ENCODE measurements at regions not wholly inside any gene's neighbourhood (a gene's known extent, or its start where the extent isn't known, plus 50 kb on each side); places are given as distances from the start of the nearest gene placed in this dataset.

GRCh38 chr13:51524829-51525566 is 59.3 kb upstream of the WDFY2 start:
- intact Hi-C loops (cut with DNase I; ENCODE audit: low total_unique reads) = no loop called here
- H3K36me3 ChIP-seq = no peaks in the 10 kb centered on the region
- in situ Hi-C loops (cut with MboI; ENCODE audit: low pct_ligation_motif_present in 1 of 4, low pct_unique_long_range_greater_than_20kb in 1 of 4, low sequenced_read_pairs in 3 of 4) = no loop called here
- no peak for DNase-seq
- no peaks in the 10 kb centered on the region for H3K27me3 ChIP-seq
- H3K4me1 ChIP-seq = peaks cover 0 to 3% (median 0%) of the 10 kb centered on the region in 4 donors
- WGBS, 2 donors (ENCODE audit: low coverage in 1 of 2) = 74 to 85% methylated on average over 5 of the region's 5 CpGs
- no peak overlapping the region for H3K27ac ChIP-seq
- TF ChIP-seq POLR2A (IDR thresholded peaks at IDR 0.05) (no peak), EP300 (IDR thresholded peaks at IDR 0.05; ENCODE audit: low read depth) (no peak), POLR2AphosphoS5 (IDR thresholded peaks at IDR 0.05) (no peak)
- TF ChIP-seq, protein P1, sequence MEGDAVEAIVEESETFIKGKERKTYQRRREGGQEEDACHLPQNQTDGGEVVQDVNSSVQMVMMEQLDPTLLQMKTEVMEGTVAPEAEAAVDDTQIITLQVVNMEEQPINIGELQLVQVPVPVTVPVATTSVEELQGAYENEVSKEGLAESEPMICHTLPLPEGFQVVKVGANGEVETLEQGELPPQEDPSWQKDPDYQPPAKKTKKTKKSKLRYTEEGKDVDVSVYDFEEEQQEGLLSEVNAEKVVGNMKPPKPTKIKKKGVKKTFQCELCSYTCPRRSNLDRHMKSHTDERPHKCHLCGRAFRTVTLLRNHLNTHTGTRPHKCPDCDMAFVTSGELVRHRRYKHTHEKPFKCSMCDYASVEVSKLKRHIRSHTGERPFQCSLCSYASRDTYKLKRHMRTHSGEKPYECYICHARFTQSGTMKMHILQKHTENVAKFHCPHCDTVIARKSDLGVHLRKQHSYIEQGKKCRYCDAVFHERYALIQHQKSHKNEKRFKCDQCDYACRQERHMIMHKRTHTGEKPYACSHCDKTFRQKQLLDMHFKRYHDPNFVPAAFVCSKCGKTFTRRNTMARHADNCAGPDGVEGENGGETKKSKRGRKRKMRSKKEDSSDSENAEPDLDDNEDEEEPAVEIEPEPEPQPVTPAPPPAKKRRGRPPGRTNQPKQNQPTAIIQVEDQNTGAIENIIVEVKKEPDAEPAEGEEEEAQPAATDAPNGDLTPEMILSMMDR (IDR thresholded peaks at IDR 0.05) = no peak
- no peak overlapping the region for H3K4me3 ChIP-seq
- H3K9me3 ChIP-seq = no peaks in the 10 kb centered on the region

DNA sequence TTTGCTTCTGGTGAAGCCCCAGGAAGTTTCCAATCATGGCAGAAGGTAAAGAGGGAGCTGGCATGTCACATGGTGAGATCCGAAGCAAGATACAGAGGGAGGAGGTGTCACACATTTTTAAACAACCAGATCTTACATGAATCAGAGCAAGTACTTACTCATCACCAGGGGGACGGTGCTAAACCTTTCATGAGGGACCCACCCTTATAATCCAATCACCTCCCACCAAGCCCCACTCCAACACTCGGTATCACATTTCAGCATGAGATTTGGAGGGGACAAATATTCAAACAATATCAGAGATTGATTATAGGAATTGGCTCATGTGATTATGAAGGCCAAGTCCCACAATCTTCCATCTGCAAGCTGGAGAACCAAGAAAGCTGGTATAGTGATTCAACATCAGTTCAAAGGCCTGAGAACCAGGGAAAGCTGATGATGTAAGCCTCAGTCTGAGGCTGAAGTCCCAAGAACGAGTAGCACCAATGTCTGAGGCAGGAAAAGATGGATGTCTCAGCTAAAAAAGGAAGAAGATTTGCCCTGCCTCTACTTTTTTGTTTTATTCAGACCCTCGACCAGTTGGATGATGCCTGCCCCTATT is 58.6 kb upstream of the WDFY2 start:
- Histone ChIP-seq H3K4me1 (peaks cover 0 to 3% (median 0%) of the 10 kb centered on the region in 4 donors), H3K27ac (no peak overlapping the region)
- TF ChIP-seq EP300 (IDR thresholded peaks at IDR 0.05; ENCODE audit: low read depth) = no peak
- TF ChIP-seq, protein P1 (IDR thresholded peaks at IDR 0.05) = no peak
- TF ChIP-seq POLR2AphosphoS5 (IDR thresholded peaks at IDR 0.05) = no peak
- no peak for TF ChIP-seq POLR2A (IDR thresholded peaks at IDR 0.05)

DNA sequence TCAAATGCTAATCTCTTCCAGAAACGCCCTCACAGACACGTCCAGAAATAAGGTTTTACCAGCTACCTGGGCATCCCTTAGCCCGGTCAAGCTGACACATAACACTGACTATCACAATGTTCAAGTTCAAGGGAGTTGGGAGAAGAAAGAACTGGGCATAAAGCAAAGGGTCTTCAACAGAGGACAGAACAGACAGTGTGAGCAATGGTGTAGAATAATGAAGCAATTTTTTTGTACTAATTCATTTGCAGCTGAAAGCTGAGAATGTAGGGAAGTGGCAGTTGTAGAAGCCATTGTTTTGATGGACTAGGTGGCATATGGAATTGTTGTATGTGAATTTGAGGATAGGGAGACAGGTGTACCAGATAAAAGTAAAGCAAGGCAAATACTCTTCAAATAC is 58.1 kb upstream of the WDFY2 start:
- Histone ChIP-seq H3K4me3 (no peak overlapping the region), H3K27me3 (no peaks in the 10 kb centered on the region), H3K9me3 (no peaks in the 10 kb centered on the region), H3K36me3 (no peaks in the 10 kb centered on the region), H3K4me1 (peaks cover 0 to 3% (median 0%) of the 10 kb centered on the region in 4 donors), H3K27ac (no peak overlapping the region)
- intact Hi-C loops (cut with DNase I; ENCODE audit: low total_unique reads) = no loop called here
- WGBS, 2 donors (ENCODE audit: low coverage in 1 of 2) = 86 to 93% methylated on average over 3 of the region's 3 CpGs
- DNase-seq = no peak
- TF ChIP-seq POLR2AphosphoS5 (IDR thresholded peaks at IDR 0.05) = no peak
- TF ChIP-seq EP300 (IDR thresholded peaks at IDR 0.05; ENCODE audit: low read depth) = no peak
- no peak for TF ChIP-seq POLR2A (IDR thresholded peaks at IDR 0.05)
- TF ChIP-seq, protein P1 (IDR thresholded peaks at IDR 0.05) = no peak
- in situ Hi-C loops (cut with MboI; ENCODE audit: low pct_ligation_motif_present in 1 of 4, low pct_unique_long_range_greater_than_20kb in 1 of 4, low sequenced_read_pairs in 3 of 4) = no loop called here

More for the DNA sequence above, 58.6 kb upstream of the WDFY2 start:
- no peak overlapping the region for H3K4me3 ChIP-seq
- no peaks in the 10 kb centered on the region for H3K36me3 ChIP-seq
- H3K9me3 ChIP-seq = no peaks in the 10 kb centered on the region
- intact Hi-C loops (cut with DNase I; ENCODE audit: low total_unique reads) = no loop called here
- DNase-seq = no peak
- no peaks in the 10 kb centered on the region for H3K27me3 ChIP-seq
- 72% methylated on average over 5 of the region's 5 CpGs; no CpG with 5 or more reads in 1 of the 2 donors for WGBS, 2 donors (ENCODE audit: low coverage in 1 of 2)
- in situ Hi-C loops (cut with MboI; ENCODE audit: low pct_ligation_motif_present in 1 of 4, low pct_unique_long_range_greater_than_20kb in 1 of 4, low sequenced_read_pairs in 3 of 4) = no loop called here

GRCh38 chr13:51532736-51533197 is 51.5 kb upstream of the WDFY2 start:
- no peak for DNase-seq
- Histone ChIP-seq H3K36me3 (no peaks in the 10 kb centered on the region), H3K4me3 (no peak overlapping the region), H3K27me3 (no peaks in the 10 kb centered on the region), H3K9me3 (no peaks in the 10 kb centered on the region), H3K27ac (no peak overlapping the region), H3K4me1 (no peaks in the 10 kb centered on the region)
- TF ChIP-seq, protein P1 (IDR thresholded peaks at IDR 0.05) = no peak
- TF ChIP-seq POLR2AphosphoS5 (IDR thresholded peaks at IDR 0.05) (no peak), EP300 (IDR thresholded peaks at IDR 0.05; ENCODE audit: low read depth) (no peak), POLR2A (IDR thresholded peaks at IDR 0.05) (no peak)
- 58 to 59% methylated on average over 2 of the region's 2 CpGs for WGBS, 2 donors (ENCODE audit: low coverage in 1 of 2)
- in situ Hi-C loops (cut with MboI; ENCODE audit: low pct_ligation_motif_present in 1 of 4, low pct_unique_long_range_greater_than_20kb in 1 of 4, low sequenced_read_pairs in 3 of 4) = no loop called here
- intact Hi-C loops (cut with DNase I; ENCODE audit: low total_unique reads) = no loop called here

All from transverse colon (tissue), 4 donors.